ENCODE measurements at regions not wholly inside any gene's neighbourhood (a gene's known extent, or its start where the extent isn't known, plus 50 kb on each side); places are given as distances from the start of the nearest gene placed in this dataset.

- ATAC-seq (no peak), DNase-seq (no peak)
- Mint-ChIP-seq H3K27ac (no peak overlapping the region), H3K4me3 (no peak overlapping the region), H3K36me3 (ENCODE audit: low read depth) (no peaks in the 10 kb centered on the region), H3K27me3 (no peaks in the 10 kb centered on the region), H3K4me1 (ENCODE audit: low read depth) (peaks cover 24% of the 10 kb centered on the region), H3K9me3 (no peaks in the 10 kb centered on the region)
- POLR2A ChIA-PET = no interaction called here
- TF ChIP-seq CTCF (IDR thresholded peaks at IDR 0.05) = no peak
- CTCF ChIA-PET = interaction anchor here (0.9 kb wide), 1 partner anchor 14 kb away, joined by 3 read pairs; no protein-coding TSS in a partner anchor
- intact Hi-C loops (cut with micrococcal nuclease) = no loop called here
Measured at GRCh38 chr5:124161266-124161665, 585.2 kb downstream of the ZNF608 start.

- Mint-ChIP-seq H3K36me3 (ENCODE audit: low read depth) (no peaks in the 10 kb centered on the region), H3K9me3 (peaks cover 7% of the 10 kb centered on the region), H3K27ac (no peak overlapping the region), H3K4me3 (no peak overlapping the region), H3K27me3 (no peaks in the 10 kb centered on the region), H3K4me1 (ENCODE audit: low read depth) (peaks cover 24% of the 10 kb centered on the region)
- ChIA-PET POLR2A (no interaction called here), CTCF (interaction anchor here (0.9 kb wide), 1 partner anchor 13 kb away, joined by 3 read pairs; no protein-coding TSS in a partner anchor)
- ATAC-seq (no peak), DNase-seq (no peak)
- no peak for TF ChIP-seq CTCF (IDR thresholded peaks at IDR 0.05)
- intact Hi-C loops (cut with micrococcal nuclease) = no loop called here
Measured at GRCh38 chr5:124160265-124160664, 586.2 kb downstream of the ZNF608 start.

- peak; percentile 47 for ATAC-seq
- no peak for TF ChIP-seq CTCF (IDR thresholded peaks at IDR 0.05)
- peaks cover 16% of the 10 kb centered on the region for H3K4me1 Mint-ChIP-seq (ENCODE audit: low read depth)
- ChIA-PET POLR2A (no interaction called here), CTCF (no interaction called here)
- DNase-seq = peak; percentile 6
- intact Hi-C loops (cut with micrococcal nuclease) = no loop called here
- peak overlapping the region; percentile 48 for H3K4me3 Mint-ChIP-seq
- peaks cover 17% of the 10 kb centered on the region for H3K9me3 Mint-ChIP-seq
- H3K27me3 Mint-ChIP-seq = no peaks in the 10 kb centered on the region
- no peaks in the 10 kb centered on the region for H3K36me3 Mint-ChIP-seq (ENCODE audit: low read depth)
- no peak overlapping the region for H3K27ac Mint-ChIP-seq
Measured at GRCh38 chr5:124157320-124157719, 589.1 kb downstream of the ZNF608 start.

GRCh38 chr5:124156415-124156996 is 589.9 kb downstream of the ZNF608 start:
- DNase-seq = no peak
- intact Hi-C loops (cut with micrococcal nuclease) = no loop called here
- peaks cover 9% of the 10 kb centered on the region for H3K4me1 Mint-ChIP-seq (ENCODE audit: low read depth)
- no peaks in the 10 kb centered on the region for H3K27me3 Mint-ChIP-seq
- peaks cover 17% of the 10 kb centered on the region for H3K9me3 Mint-ChIP-seq
- H3K4me3 Mint-ChIP-seq = no peak overlapping the region
- ChIA-PET POLR2A (no interaction called here), CTCF (no interaction called here)
- ATAC-seq = no peak
- no peaks in the 10 kb centered on the region for H3K36me3 Mint-ChIP-seq (ENCODE audit: low read depth)
- H3K27ac Mint-ChIP-seq = no peak overlapping the region
- TF ChIP-seq CTCF (IDR thresholded peaks at IDR 0.05) = no peak

GRCh38 chr5:124154714-124155113 is 591.7 kb downstream of the ZNF608 start:
- peaks cover 8% of the 10 kb centered on the region for H3K4me1 Mint-ChIP-seq (ENCODE audit: low read depth)
- DNase-seq (no peak), ATAC-seq (no peak)
- no peak for TF ChIP-seq CTCF (IDR thresholded peaks at IDR 0.05)
- no peaks in the 10 kb centered on the region for H3K36me3 Mint-ChIP-seq (ENCODE audit: low read depth)
- no peaks in the 10 kb centered on the region for H3K27me3 Mint-ChIP-seq
- peaks cover 19% of the 10 kb centered on the region for H3K9me3 Mint-ChIP-seq
- no peak overlapping the region for H3K4me3 Mint-ChIP-seq
- ChIA-PET CTCF (no interaction called here), POLR2A (no interaction called here)
- intact Hi-C loops (cut with micrococcal nuclease) = no loop called here
- no peak overlapping the region for H3K27ac Mint-ChIP-seq
